ENCODE measurements at regions not wholly inside any gene's neighbourhood (a gene's known extent, or its start where the extent isn't known, plus 50 kb on each side); places are given as distances from the start of the nearest gene placed in this dataset.

- Histone ChIP-seq H3K79me1 (ENCODE audit: insufficient read depth, low read depth, low read length, poor library complexity, severe bottlenecking) (no peaks in the 10 kb centered on the region), H4K5ac (ENCODE audit: insufficient read length, low read depth, low read length) (no peak overlapping the region), H3K79me2 (ENCODE audit: insufficient read depth, low read length) (no peaks in the 10 kb centered on the region), H3K4ac (ENCODE audit: low read depth, low read length) (no peak overlapping the region), H3K9me3 (ENCODE audit: control insufficient read depth, low read depth, low read length) (no peaks in the 10 kb centered on the region), H3K14ac (ENCODE audit: insufficient read depth, low read length) (no peak overlapping the region), H3K23ac (ENCODE audit: insufficient read length, low read depth, low read length) (no peak overlapping the region), H2BK5ac (ENCODE audit: insufficient read length, low read length) (no peak overlapping the region), H4K8ac (replicated peaks; ENCODE audit: insufficient read length, low read depth, low read length) (no peak overlapping the region), H3K4me1 (ENCODE audit: insufficient read depth, low read length) (no peaks in the 10 kb centered on the region), H2BK120ac (ENCODE audit: low read depth, low read length, poor library complexity, severe bottlenecking) (no peak overlapping the region), H2AK5ac (ENCODE audit: insufficient read length, low read length) (no peak overlapping the region), H2BK12ac (ENCODE audit: insufficient read length, low read depth, low read length) (no peak overlapping the region), H2AFZ (ENCODE audit: low read length) (no peak overlapping the region), H2BK20ac (ENCODE audit: low read depth, low read length, poor library complexity, severe bottlenecking) (no peak overlapping the region), H3K23me2 (ENCODE audit: insufficient read length, low read depth, low read length, poor library complexity, severe bottlenecking) (peaks cover 4% of the 10 kb centered on the region), H4K20me1 (ENCODE audit: control insufficient read depth, insufficient read depth, insufficient read length) (no peaks in the 10 kb centered on the region), H3K27me3 (ENCODE audit: insufficient read depth, low read length) (no peaks in the 10 kb centered on the region), H3K18ac (ENCODE audit: insufficient read length, low read depth, low read length) (no peak overlapping the region), H3K27ac (ENCODE audit: insufficient read length, low read depth, low read length) (no peak overlapping the region), H2BK15ac (ENCODE audit: low read depth, low read length) (no peak overlapping the region), H3K4me2 (ENCODE audit: insufficient read depth, insufficient read length, low read length) (no peak overlapping the region), H3T11ph (ENCODE audit: low read length) (no peak overlapping the region), H4K91ac (ENCODE audit: insufficient read length, low read depth, low read length) (no peak overlapping the region), H3K9ac (ENCODE audit: extremely low read depth, insufficient read length, low read length) (no peak overlapping the region), H3K56ac (ENCODE audit: insufficient read length, low read depth, low read length) (no peak overlapping the region)
- peaks cover 0 to 4% of the 10 kb centered on the region in 2 experiments; a peak in 1 of 4 replicates for H3K4me1 Mint-ChIP-seq
- no peak overlapping the region for H3K27ac Mint-ChIP-seq
- no CpG with 5 or more reads among the region's 16 CpGs for WGBS (ENCODE audit: extremely low coverage, insufficient read length, low lambda C conversion rate)
- TF ChIP-seq, protein P1, sequence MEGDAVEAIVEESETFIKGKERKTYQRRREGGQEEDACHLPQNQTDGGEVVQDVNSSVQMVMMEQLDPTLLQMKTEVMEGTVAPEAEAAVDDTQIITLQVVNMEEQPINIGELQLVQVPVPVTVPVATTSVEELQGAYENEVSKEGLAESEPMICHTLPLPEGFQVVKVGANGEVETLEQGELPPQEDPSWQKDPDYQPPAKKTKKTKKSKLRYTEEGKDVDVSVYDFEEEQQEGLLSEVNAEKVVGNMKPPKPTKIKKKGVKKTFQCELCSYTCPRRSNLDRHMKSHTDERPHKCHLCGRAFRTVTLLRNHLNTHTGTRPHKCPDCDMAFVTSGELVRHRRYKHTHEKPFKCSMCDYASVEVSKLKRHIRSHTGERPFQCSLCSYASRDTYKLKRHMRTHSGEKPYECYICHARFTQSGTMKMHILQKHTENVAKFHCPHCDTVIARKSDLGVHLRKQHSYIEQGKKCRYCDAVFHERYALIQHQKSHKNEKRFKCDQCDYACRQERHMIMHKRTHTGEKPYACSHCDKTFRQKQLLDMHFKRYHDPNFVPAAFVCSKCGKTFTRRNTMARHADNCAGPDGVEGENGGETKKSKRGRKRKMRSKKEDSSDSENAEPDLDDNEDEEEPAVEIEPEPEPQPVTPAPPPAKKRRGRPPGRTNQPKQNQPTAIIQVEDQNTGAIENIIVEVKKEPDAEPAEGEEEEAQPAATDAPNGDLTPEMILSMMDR (conservative IDR thresholded peaks at IDR 0.05), result no peak
- H3K36me3 Mint-ChIP-seq (ENCODE audit: insufficient read depth in 1 of 3, low read depth in 3 of 3), result no peaks in the 10 kb centered on the region
- DNase-seq, result no peak
- peaks cover 0 to 4% of the 10 kb centered on the region in 2 experiments; a peak in 2 of 5 replicates for H3K9me3 Mint-ChIP-seq
- H3K4me3 Mint-ChIP-seq, result no peak overlapping the region
- peaks cover 2% of the 10 kb centered on the region for H3K27me3 Mint-ChIP-seq (ENCODE audit: low read depth)
These were observed 161.7 kb downstream of the POLR2M start for GRCh38 chr15:57867970-57868798.
